Psoas muscle (tissue), 7 donors: ENCODE measurements at regions not wholly inside any gene's neighbourhood (a gene's known extent, or its start where the extent isn't known, plus 50 kb on each side); places are given as distances from the start of the nearest gene placed in this dataset.

Experiments
- ATAC-seq, 4 donors: fragments of 200-7000 bp; cut with Tn5 transposase; one replicate each; pipeline ENCODE4 v1.9.1; 2020; ENCODE audit warnings: moderate library complexity in 3 of 4, mild to moderate bottlenecking in 2 of 4
- DNase-seq, 2 donors: peaks; one replicate each; pipeline ENCODE4 v3.0.0-alpha.2; 2020
- H3K27ac ChIP-seq: fragments of 200-600 bp; one replicate; pipeline ENCODE4 v1.8.0; 2022
- H3K27me3 ChIP-seq, 3 donors: fragments of 200-600 bp in 1 of 3; one replicate each; pipeline versions ENCODE4 v1.6.1 to v1.8.0; 2013 to 2022; ENCODE audit warnings: low read length in 2 of 3, mild to moderate bottlenecking in 2 of 3, moderate library complexity in 1 of 3; ENCODE audit not compliant: insufficient read depth in 3 of 3
- H3K36me3 ChIP-seq, 2 donors: fragments of 200-600 bp in 1 of 2; one replicate each; pipeline versions ENCODE4 v1.6.1 to v1.8.0; 2013 to 2022; ENCODE audit warnings: low read depth in 1 of 2, mild to moderate bottlenecking in 1 of 2, moderate library complexity in 1 of 2; ENCODE audit not compliant: insufficient read depth in 1 of 2
- H3K4me1 ChIP-seq: fragments of 200-600 bp; one replicate; pipeline ENCODE4 v1.8.0; 2022
- H3K4me3 ChIP-seq: fragments of 200-600 bp; one replicate; pipeline ENCODE4 v1.8.0; 2022; ENCODE audit warnings: mild to moderate bottlenecking
- H3K9me3 ChIP-seq: fragments of 200-600 bp; one replicate; pipeline ENCODE4 v1.8.0; 2022
- CTCF ChIP-seq: fragments of 200-600 bp; IDR thresholded peaks from one replicate; pipeline ENCODE4 v1.8.0; 2022; ENCODE audit warnings: antibody characterized with exemption
- WGBS, 3 donors: extraction: QIAGEN DNeasy Blood & Tissue Kit; methylation state at CpG; one replicate each; pipeline versions ENCODE4 v1.1.6 to v1.1.7; 2013; 5-methylcytosine and 5-hydroxymethylcytosine counted together
- intact Hi-C, 2 donors: fragments of 100-400 bp; cut with DNase I; formaldehyde crosslinking; loops; one replicate each; pipeline versions ENCODE4 v1.11.0 to v1.14.2; 2022
- donor health status: healthy with polysubstance abuse.
- donor health status: DM: no; HTN: no; CAD: no; lungs with moderate emphysema.
- donor health status: Bipolar disorder and iron deficiency.
- donor health status: healthy.
- donor health status: DM: yes; HTN: yes; CAD: no.
- donor health status: DM: no; HTN: no; CAD: no.
- donor health status: DM: yes; HTN: yes; CAD: no.

DNA sequence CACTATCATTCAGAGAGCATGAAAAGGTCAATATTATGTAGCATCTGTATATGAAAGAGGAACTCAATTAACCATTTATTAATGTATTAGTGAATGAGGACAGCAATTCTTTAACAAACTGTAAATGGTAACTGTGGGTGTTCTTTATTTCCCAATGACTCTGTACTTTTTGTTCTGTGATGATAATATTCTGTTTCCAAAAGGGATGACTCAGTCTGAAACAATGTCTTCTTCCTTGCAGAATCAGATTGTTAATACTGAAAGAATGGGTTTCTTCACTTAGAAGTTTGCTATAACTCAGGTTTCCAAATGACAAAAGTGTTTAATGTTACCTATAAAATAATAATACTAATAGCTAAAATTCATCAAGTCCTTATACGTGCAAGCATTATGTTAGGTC, 1518.7 kb upstream of the WWC1 start:
- H3K4me1 ChIP-seq = no peaks in the 10 kb centered on the region
- H3K4me3 ChIP-seq = no peak overlapping the region
- DNase-seq = no peak
- intact Hi-C loops = no loop called here
- no peak overlapping the region for H3K27ac ChIP-seq
- H3K9me3 ChIP-seq = no peaks in the 10 kb centered on the region
- no peak for TF ChIP-seq CTCF
- no peak for ATAC-seq
- WGBS, 3 donors = 30 to 84% (median 40%) methylated on average over 1 of the region's 1 CpG
- H3K27me3 ChIP-seq = no peaks in the 10 kb centered on the region
- H3K36me3 ChIP-seq = no peaks in the 10 kb centered on the region

GRCh38 chr5:166781737-166782136, 1509.7 kb upstream of the WWC1 start:
- Histone ChIP-seq H3K4me1 (no peaks in the 10 kb centered on the region), H3K27me3 (no peaks in the 10 kb centered on the region), H3K36me3 (no peaks in the 10 kb centered on the region), H3K27ac (no peak overlapping the region), H3K9me3 (no peaks in the 10 kb centered on the region), H3K4me3 (no peak overlapping the region)
- DNase-seq = no peak
- no peak for ATAC-seq
- no peak for TF ChIP-seq CTCF
- intact Hi-C loops = no loop called here
- WGBS, 3 donors = 14 to 15% (median 15%) methylated on average over 4 of the region's 4 CpGs

GRCh38 chr5:166784545-166785078, 1506.8 kb upstream of the WWC1 start:
- intact Hi-C loops = no loop called here
- no peak for TF ChIP-seq CTCF
- 93 to 94% (median 94%) methylated on average over 22 to 29 of the region's 29 CpGs for WGBS, 3 donors
- Histone ChIP-seq H3K36me3 (no peaks in the 10 kb centered on the region), H3K27ac (no peak overlapping the region), H3K9me3 (no peaks in the 10 kb centered on the region), H3K27me3 (no peaks in the 10 kb centered on the region), H3K4me3 (no peak overlapping the region), H3K4me1 (no peaks in the 10 kb centered on the region)
- ATAC-seq (no peak), DNase-seq (no peak)

DNA sequence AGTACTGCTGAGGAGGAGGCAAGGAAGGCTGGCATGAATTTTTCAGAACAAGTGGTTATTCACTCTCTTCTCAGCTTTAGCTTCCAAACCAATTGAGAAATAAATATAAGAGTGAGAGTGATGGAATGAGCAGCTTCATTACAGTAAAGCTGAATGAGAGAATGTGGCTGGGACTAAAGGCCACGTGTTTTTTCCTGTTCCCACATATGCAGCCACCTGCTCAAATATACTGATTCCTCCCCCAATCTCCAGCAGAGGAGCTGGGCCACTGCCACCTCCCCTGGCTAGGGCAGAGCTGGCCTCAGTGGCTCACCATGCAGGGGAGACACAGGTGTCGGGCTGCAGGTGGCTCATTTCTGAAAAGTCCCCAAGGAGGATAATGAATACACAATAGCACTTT, 1505.3 kb upstream of the WWC1 start:
- WGBS, 3 donors = 58 to 62% (median 61%) methylated on average over 2 of the region's 2 CpGs
- H3K27me3 ChIP-seq = no peaks in the 10 kb centered on the region
- H3K36me3 ChIP-seq = no peaks in the 10 kb centered on the region
- no peaks in the 10 kb centered on the region for H3K4me1 ChIP-seq
- intact Hi-C loops = no loop called here
- ATAC-seq (no peak), DNase-seq (no peak)
- TF ChIP-seq CTCF = no peak
- no peak overlapping the region for H3K27ac ChIP-seq
- H3K9me3 ChIP-seq = no peaks in the 10 kb centered on the region
- no peak overlapping the region for H3K4me3 ChIP-seq

GRCh38 chr5:166786889-166787288, 1504.6 kb upstream of the WWC1 start:
- ATAC-seq (no peak), DNase-seq (no peak)
- Histone ChIP-seq H3K9me3 (no peaks in the 10 kb centered on the region), H3K27me3 (no peaks in the 10 kb centered on the region), H3K4me1 (no peaks in the 10 kb centered on the region), H3K36me3 (no peaks in the 10 kb centered on the region), H3K27ac (no peak overlapping the region), H3K4me3 (no peak overlapping the region)
- no peak for TF ChIP-seq CTCF
- WGBS, 3 donors = 86 to 90% (median 87%) methylated on average over 8 of the region's 8 CpGs
- intact Hi-C loops = no loop called here
